Colon (tissue), 2 donors: ENCODE measurements at regions not wholly inside any gene's neighbourhood (a gene's known extent, or its start where the extent isn't known, plus 50 kb on each side); places are given as distances from the start of the nearest gene placed in this dataset.

Experiments used
- FAIRE-seq: peaks from 2 replicates; lab custom pipeline; 2012; peaks lifted over from hg19 to GRCh38; lab: Jason Lieb, UNC
- donor health status: control.
- donor health status: control.

- FAIRE-seq: no peak
Measured at GRCh38 chr12:115355301-115355700, 671.3 kb upstream of the TBX3 start.

- FAIRE-seq: no peak
Measured at GRCh38 chr12:115354007-115354890, 670.3 kb upstream of the TBX3 start.

- no peak for FAIRE-seq
Measured at GRCh38 chr12:115353467-115353866, 669.5 kb upstream of the TBX3 start.

- no peak for FAIRE-seq
Measured at GRCh38 chr12:115351514-115352077, 667.6 kb upstream of the TBX3 start.

GRCh38 chr12:115349711-115350110 is 665.7 kb upstream of the TBX3 start:
- no peak for FAIRE-seq

- FAIRE-seq: no peak
Measured at GRCh38 chr12:115348301-115348700, 664.3 kb upstream of the TBX3 start.

- FAIRE-seq: no peak
Measured at GRCh38 chr12:115343601-115344000, 659.6 kb upstream of the TBX3 start.

GRCh38 chr12:115343008-115343407 is 659.0 kb upstream of the TBX3 start:
- FAIRE-seq: no peak

GRCh38 chr12:115341442-115341841 is 657.5 kb upstream of the TBX3 start:
- no peak for FAIRE-seq

GRCh38 chr12:115338566-115339294 is 654.8 kb upstream of the TBX3 start:
- FAIRE-seq: no peak

- no peak for FAIRE-seq
Measured at GRCh38 chr12:115337693-115338543, 653.9 kb upstream of the TBX3 start.

GRCh38 chr12:115336506-115336905 is 652.5 kb upstream of the TBX3 start:
- no peak for FAIRE-seq

- no peak for FAIRE-seq
Measured at GRCh38 chr12:115335594-115335993, 651.6 kb upstream of the TBX3 start.

- no peak for FAIRE-seq
Measured at GRCh38 chr12:115335048-115335447, 651.1 kb upstream of the TBX3 start.

GRCh38 chr12:115332945-115333344 is 649.0 kb upstream of the TBX3 start:
- FAIRE-seq: no peak

- FAIRE-seq: no peak
Measured at GRCh38 chr12:115325858-115326257, 641.9 kb upstream of the TBX3 start.

- no peak for FAIRE-seq
Measured at GRCh38 chr12:115324949-115325593, 641.1 kb upstream of the TBX3 start.

- no peak for FAIRE-seq
Measured at GRCh38 chr12:115323223-115323905, 639.4 kb upstream of the TBX3 start.

- FAIRE-seq: no peak
Measured at GRCh38 chr12:115322275-115322674, 638.3 kb upstream of the TBX3 start.

- no peak for FAIRE-seq
Measured at GRCh38 chr12:115320967-115321366, 637.0 kb upstream of the TBX3 start.

- no peak for FAIRE-seq
Measured at GRCh38 chr12:115320451-115320850, 636.5 kb upstream of the TBX3 start.
